GM12864 (cell line): ENCODE measurements at regions not wholly inside any gene's neighbourhood (a gene's known extent, or its start where the extent isn't known, plus 50 kb on each side); places are given as distances from the start of the nearest gene placed in this dataset.

ENCODE experiments used
- DNase-seq: peaks from one replicate; pipeline ENCODE4 v3.0.0-alpha.2; 2011; ENCODE audit warnings: low read depth
- H3K4me3 ChIP-seq: 2 replicates; pipeline ENCODE4 v1.5.1; 2011; ENCODE audit warnings: mild to moderate bottlenecking, low read depth, low read length, control low read depth
- TF ChIP-seq, protein P1 (sequence below): IDR thresholded peaks from 2 replicates; pipeline ENCODE4 v1.5.1; 2011; ENCODE audit warnings: low read depth, mild to moderate bottlenecking, moderate library complexity, low read length, control low read depth, inconsistent platforms; ENCODE audit errors: missing control alignments

GRCh38 chr20:50293284-50294139, 102.9 kb downstream of the CEBPB start:
- TF ChIP-seq, protein P1, sequence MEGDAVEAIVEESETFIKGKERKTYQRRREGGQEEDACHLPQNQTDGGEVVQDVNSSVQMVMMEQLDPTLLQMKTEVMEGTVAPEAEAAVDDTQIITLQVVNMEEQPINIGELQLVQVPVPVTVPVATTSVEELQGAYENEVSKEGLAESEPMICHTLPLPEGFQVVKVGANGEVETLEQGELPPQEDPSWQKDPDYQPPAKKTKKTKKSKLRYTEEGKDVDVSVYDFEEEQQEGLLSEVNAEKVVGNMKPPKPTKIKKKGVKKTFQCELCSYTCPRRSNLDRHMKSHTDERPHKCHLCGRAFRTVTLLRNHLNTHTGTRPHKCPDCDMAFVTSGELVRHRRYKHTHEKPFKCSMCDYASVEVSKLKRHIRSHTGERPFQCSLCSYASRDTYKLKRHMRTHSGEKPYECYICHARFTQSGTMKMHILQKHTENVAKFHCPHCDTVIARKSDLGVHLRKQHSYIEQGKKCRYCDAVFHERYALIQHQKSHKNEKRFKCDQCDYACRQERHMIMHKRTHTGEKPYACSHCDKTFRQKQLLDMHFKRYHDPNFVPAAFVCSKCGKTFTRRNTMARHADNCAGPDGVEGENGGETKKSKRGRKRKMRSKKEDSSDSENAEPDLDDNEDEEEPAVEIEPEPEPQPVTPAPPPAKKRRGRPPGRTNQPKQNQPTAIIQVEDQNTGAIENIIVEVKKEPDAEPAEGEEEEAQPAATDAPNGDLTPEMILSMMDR: no peak
- no peak overlapping the region for H3K4me3 ChIP-seq
- no peak for DNase-seq

DNA sequence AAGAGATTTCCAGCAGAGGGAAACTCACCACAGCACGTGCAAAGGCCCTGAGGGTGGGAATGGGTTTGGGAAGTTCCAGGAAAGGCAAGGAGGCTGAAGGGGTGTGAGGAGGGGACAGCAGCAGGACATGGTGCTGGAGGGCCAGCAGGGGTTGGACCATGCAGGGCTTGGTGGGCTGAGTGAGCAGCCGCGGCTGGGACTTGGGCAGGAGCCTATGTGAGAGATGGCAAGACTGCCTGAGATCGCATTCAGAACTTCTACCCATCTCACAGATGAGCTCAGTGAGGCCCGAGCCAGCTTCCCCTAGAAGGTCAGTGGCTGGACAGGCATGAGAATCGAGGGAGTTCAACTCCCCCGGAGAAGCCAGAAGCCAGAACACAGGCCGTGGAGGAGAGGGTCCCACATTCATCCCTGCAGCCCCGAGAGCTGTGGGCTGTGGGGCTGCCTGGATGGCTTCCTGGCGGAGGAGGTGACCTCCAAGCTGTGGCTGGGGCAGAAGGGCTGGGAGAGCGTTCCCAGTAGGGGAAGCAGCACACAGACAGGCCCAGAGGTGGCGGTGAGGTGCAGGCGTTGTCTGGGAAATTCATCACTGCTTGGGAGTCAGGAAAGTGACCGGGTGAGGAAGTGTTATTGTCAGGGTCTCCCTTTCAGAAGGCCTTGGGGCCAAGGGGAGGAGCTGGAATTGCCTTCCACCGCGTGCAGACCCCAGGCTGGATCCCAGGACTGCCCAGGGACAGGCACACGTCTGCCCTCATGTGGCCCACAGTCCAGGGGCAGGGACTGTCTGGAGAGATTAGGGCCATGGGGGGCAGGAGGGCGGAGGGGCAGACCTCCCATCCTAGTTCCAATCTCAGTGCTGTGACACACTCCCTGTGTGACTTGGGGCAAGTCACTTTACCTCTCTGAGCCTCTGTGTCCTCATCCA, 103.8 kb downstream of the CEBPB start:
- TF ChIP-seq, protein P1: no peak
- H3K4me3 ChIP-seq: no peak overlapping the region
- no peak for DNase-seq

DNA sequence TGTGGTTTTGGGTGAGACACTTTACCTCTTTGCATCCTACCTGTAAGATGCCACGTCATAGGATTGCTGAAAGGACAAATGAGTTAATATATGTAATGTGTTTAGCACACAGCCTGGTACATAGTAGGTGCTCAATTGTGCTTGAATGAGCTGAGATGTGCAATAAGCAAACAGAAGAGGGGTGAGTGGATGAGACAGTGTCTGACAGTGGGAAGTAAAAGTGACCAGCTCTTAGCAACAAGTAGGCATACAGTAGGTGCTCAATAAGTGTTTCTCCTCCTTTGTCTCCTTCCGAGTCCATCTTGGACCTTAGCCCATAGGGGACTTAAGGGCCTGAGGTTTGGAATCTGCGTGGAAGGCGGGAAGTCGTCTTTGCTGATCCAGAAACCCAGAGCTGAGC, 104.7 kb downstream of the CEBPB start:
- H3K4me3 ChIP-seq: no peak overlapping the region
- DNase-seq: no peak
- TF ChIP-seq, protein P1: no peak

DNA sequence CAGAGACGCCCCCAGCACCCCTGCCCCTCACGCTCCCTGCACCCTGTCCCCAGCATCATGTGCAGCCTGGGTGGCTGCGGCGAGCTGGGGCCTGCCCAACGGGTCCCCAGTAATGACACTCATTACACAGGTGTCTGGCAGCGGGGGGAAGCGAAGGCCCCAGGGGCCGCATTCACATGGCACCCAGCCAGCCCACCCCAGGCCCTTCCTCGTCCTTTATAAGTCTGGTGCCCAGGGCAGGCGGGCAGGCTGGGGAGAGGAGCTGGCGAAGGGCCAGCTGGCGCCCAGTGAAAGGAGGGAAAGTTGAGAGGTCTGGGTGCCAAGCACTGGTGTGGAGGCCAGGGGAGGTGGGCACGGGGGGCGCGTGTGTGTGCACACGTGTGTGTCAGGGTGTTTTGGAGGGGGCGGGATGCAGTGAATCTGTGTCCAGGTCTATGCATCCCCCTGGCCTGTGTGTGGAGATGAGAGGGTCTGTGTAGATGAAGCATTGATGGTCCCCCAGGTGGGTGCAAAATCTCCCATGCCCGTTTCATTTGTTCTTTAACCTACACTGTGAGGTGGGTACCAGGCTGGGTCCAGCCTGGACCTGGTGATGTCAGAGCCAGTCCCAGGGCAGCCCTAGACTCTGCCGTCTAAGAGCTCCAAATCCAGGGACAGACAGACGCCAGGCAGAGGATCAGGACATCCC, 105.3 kb downstream of the CEBPB start:
- no peak for DNase-seq
- H3K4me3 ChIP-seq: no peak overlapping the region

GRCh38 chr20:50296450-50297375, 106.1 kb downstream of the CEBPB start:
- H3K4me3 ChIP-seq: no peak overlapping the region
- DNase-seq: no peak
- TF ChIP-seq, protein P1: no peak

More for the DNA sequence above, 105.3 kb downstream of the CEBPB start:
- TF ChIP-seq, protein P1: no peak
